ENCODE measurements at regions not wholly inside any gene's neighbourhood (a gene's known extent, or its start where the extent isn't known, plus 50 kb on each side); places are given as distances from the start of the nearest gene placed in this dataset.

DNA sequence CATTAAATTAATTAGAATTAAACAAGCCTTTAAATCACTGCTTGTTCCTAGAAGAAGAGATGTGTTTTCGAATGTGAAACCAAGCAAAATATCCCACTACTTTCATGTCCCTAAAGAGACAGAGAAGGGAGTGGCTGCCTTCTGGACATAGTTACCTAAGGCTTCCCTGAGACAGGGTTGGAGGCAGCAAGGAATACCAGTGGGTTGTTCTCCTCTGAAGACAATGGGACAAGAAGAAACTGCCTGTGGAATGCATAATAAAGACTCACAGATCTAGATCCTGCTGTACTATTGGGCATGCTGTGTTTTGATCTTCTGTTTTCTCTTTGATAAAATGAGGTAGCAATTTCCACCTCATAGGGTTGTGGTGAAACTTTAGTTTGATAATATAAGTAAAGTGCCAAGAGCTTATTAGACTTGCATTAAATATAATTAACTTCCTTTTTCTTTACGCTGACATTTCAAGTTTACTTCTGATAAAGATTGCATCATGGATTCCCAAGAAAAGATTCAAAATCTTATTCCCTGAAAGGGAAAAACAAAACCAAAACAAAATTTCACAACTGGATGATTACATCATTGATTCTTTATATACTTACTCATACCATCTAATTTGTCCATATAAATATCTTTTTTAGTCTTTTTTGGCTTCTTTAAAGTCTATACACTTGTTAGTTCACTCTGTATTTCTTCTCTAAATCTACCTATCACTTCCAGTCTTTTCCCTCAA, 621.3 kb downstream of the ETS1 start:
- TF ChIP-seq, protein P1, sequence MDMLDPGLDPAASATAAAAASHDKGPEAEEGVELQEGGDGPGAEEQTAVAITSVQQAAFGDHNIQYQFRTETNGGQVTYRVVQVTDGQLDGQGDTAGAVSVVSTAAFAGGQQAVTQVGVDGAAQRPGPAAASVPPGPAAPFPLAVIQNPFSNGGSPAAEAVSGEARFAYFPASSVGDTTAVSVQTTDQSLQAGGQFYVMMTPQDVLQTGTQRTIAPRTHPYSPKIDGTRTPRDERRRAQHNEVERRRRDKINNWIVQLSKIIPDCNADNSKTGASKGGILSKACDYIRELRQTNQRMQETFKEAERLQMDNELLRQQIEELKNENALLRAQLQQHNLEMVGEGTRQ (IDR thresholded peaks at IDR 0.05; ENCODE audit: low read depth, low read length) = no peak
- TF ChIP-seq, protein P2, sequence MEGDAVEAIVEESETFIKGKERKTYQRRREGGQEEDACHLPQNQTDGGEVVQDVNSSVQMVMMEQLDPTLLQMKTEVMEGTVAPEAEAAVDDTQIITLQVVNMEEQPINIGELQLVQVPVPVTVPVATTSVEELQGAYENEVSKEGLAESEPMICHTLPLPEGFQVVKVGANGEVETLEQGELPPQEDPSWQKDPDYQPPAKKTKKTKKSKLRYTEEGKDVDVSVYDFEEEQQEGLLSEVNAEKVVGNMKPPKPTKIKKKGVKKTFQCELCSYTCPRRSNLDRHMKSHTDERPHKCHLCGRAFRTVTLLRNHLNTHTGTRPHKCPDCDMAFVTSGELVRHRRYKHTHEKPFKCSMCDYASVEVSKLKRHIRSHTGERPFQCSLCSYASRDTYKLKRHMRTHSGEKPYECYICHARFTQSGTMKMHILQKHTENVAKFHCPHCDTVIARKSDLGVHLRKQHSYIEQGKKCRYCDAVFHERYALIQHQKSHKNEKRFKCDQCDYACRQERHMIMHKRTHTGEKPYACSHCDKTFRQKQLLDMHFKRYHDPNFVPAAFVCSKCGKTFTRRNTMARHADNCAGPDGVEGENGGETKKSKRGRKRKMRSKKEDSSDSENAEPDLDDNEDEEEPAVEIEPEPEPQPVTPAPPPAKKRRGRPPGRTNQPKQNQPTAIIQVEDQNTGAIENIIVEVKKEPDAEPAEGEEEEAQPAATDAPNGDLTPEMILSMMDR (conservative IDR thresholded peaks at IDR 0.05; ENCODE audit: low read depth, low read length) = no peak
- no peak for TF ChIP-seq FOS (IDR thresholded peaks at IDR 0.05; ENCODE audit: low read depth, low read length)
